ENCODE measurements at regions not wholly inside any gene's neighbourhood (a gene's known extent, or its start where the extent isn't known, plus 50 kb on each side); places are given as distances from the start of the nearest gene placed in this dataset.

DNA sequence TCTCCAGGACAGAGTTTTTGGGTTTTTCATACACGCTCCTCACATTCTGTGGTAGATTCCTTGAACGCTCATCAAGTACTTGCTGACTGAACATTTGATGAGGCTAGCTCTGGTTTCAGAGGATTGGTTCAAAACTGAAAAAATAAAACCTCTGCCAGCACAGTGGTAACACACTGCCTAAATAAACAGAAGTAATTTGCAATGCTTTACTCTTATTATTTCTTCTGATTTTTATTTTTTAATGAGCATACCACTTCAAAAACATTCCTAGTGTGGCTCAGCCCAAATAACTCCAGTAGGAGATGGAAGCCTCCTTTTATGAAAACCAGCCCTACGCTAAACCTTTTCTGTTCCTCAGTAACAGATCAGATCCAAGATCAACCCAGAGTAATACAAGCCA is 72.0 kb upstream of the INTU start:
- no peak for DNase-seq (ENCODE audit: low read depth)
- H3K4me3 ChIP-seq (ENCODE audit: low read length) = no peak overlapping the region
- TF ChIP-seq, protein P1, sequence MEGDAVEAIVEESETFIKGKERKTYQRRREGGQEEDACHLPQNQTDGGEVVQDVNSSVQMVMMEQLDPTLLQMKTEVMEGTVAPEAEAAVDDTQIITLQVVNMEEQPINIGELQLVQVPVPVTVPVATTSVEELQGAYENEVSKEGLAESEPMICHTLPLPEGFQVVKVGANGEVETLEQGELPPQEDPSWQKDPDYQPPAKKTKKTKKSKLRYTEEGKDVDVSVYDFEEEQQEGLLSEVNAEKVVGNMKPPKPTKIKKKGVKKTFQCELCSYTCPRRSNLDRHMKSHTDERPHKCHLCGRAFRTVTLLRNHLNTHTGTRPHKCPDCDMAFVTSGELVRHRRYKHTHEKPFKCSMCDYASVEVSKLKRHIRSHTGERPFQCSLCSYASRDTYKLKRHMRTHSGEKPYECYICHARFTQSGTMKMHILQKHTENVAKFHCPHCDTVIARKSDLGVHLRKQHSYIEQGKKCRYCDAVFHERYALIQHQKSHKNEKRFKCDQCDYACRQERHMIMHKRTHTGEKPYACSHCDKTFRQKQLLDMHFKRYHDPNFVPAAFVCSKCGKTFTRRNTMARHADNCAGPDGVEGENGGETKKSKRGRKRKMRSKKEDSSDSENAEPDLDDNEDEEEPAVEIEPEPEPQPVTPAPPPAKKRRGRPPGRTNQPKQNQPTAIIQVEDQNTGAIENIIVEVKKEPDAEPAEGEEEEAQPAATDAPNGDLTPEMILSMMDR (conservative IDR thresholded peaks at IDR 0.05; ENCODE audit: low read length) = no peak

DNA sequence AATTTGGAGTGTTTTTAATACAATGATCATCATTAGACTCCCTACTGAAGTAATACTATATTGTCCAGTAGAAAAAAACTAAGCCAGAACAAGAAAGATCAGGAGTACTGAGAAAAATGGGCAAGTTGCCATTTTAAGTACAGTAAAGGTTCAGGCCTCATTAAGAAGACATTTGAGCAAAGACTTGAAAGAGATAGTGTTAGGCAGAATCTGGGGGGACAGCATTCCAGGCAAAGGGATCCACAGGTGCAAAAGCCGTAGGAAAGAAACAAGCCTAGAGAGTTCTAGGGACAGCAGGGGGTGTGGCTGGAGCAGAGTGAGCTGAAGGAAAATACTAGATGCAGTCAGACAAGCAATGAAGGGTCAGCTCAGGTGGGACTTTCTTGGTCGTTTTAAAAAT is 58.1 kb upstream of the INTU start:
- TF ChIP-seq, protein P1 (conservative IDR thresholded peaks at IDR 0.05; ENCODE audit: low read length) = no peak
- H3K4me3 ChIP-seq (ENCODE audit: low read length) = no peak overlapping the region
- DNase-seq (ENCODE audit: low read depth) = no peak

DNA sequence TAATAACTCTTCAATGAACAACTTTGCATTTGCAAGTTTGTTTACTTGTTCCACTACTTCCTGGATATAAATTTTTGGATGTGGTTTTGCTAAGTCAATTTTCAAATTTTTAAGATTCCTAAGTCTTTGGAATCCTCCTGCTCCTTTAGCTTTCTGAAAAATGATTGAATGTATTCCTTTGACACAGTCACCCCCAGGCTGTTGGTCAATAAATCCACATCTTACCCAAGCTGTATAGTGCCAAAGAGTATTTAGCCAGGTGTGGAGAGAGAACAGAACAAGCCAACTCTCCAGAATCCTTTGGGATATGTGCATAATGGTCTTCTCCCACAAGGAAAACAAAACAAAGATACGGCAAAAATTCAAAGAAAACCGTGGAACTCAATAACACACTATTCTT is 56.9 kb upstream of the INTU start:
- no peak for DNase-seq (ENCODE audit: low read depth)
- TF ChIP-seq, protein P1 (conservative IDR thresholded peaks at IDR 0.05; ENCODE audit: low read length) = no peak
- no peak overlapping the region for H3K4me3 ChIP-seq (ENCODE audit: low read length)

DNA sequence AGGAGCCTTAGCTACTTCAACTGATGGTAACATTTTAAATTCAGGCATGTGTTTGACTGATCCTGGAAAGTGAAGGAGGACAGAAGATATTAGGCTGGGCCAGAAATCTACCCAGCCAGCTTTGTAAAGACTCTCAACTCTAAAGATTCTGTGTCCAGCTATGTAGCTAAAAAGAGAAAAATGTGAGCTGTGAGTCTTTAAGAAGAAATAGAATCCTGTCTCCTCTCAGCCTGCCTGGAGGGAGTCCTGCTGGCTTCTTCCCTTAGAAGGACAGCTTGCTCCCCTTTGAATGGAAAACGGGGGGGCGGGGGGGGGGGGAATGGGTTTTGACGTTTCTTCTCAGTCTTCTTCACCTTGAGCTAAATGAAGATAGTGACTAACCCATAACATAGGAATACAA is 54.3 kb upstream of the INTU start:
- H3K4me3 ChIP-seq (ENCODE audit: low read length) = no peak overlapping the region
- DNase-seq (ENCODE audit: low read depth) = no peak
- TF ChIP-seq, protein P1 (conservative IDR thresholded peaks at IDR 0.05; ENCODE audit: low read length) = no peak

DNA sequence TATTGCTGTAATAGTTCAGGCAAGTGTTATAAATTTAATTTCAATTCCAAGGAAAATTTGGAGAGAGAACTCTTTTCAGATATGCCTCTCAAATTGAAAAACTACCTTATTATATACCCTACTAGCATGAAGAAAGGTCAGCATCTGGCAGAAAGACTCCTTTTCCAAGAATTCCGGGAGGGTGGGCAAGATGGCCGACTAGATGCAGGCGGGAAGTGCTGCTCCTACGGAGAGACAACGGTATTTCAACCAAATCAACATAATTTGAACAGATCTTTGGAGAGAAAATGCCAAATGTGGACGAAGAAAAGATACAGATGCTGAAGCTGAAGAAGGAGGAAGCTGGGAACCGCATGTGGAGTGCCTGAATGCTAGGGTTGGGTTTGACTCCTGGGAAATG is 53.8 kb upstream of the INTU start:
- DNase-seq (ENCODE audit: low read depth) = no peak
- TF ChIP-seq, protein P1 (conservative IDR thresholded peaks at IDR 0.05; ENCODE audit: low read length) = no peak
- H3K4me3 ChIP-seq (ENCODE audit: low read length) = no peak overlapping the region

DNA sequence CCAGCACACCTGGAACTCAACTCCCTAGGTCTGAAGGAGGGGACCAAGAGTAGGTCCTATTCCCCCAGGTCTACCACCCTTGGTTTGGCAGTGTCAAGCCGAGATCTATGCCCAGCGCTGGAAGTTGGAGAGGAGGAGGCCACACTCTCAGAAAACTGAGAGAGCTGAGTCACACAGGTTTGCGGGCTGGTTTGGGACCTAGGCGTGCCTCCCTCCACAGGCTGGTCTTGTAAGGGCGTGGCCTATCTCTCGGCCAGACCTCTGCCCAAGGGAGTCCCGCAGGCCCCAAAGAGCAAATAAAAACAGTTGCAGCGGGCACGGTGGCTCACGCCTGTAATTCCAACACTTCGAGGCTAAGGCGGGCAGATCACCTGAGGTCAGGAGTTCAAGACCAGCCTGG is 52.9 kb upstream of the INTU start:
- no peak overlapping the region for H3K4me3 ChIP-seq (ENCODE audit: low read length)
- TF ChIP-seq, protein P1 (conservative IDR thresholded peaks at IDR 0.05; ENCODE audit: low read length) = no peak
- DNase-seq (ENCODE audit: low read depth) = no peak

DNA sequence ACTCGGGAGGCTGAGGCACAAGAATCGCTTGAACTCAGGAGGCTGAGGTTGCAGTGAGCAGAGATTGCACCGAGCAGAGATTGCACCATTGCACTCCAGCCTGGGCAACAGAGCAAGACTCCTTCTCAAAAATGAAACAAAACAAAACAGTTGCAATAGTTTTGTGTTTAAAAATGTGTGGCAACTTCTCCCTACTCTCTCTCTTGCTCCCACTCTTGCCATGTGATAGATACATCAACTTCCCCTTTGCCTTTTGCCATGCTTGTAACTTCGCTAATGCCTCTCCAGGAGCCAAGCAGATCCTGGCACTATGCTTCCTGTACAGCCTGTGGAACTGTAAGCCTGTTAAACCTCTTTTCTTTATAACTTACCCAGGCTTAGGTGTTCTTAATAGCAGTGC is 52.5 kb upstream of the INTU start:
- no peak overlapping the region for H3K4me3 ChIP-seq (ENCODE audit: low read length)
- TF ChIP-seq, protein P1 (conservative IDR thresholded peaks at IDR 0.05; ENCODE audit: low read length) = no peak
- no peak for DNase-seq (ENCODE audit: low read depth)
